T-helper 2 cell treated with Interferon-gamma antibody and Interleukin-4, amounts not matched to agents 5 μg/mL and 100 μg/mL, for 36 hours (primary cell): ENCODE measurements at regions not wholly inside any gene's neighbourhood (a gene's known extent, or its start where the extent isn't known, plus 50 kb on each side); places are given as distances from the start of the nearest gene placed in this dataset.

ENCODE experiments used
- DNase-seq: peaks from one replicate; pipeline ENCODE4 v3.0.0; 2021; ENCODE audit warnings: low spot score
- H3K27ac Mint-ChIP-seq: one replicate; pipeline ENCODE4 v1.8.0; 2021; ENCODE audit warnings: mild to moderate bottlenecking, mixed read lengths
- H3K27me3 Mint-ChIP-seq: one replicate; pipeline ENCODE4 v1.8.0; 2021; ENCODE audit warnings: low read depth, mixed read lengths
- H3K36me3 Mint-ChIP-seq: one replicate; pipeline ENCODE4 v1.8.0; 2021; ENCODE audit warnings: low read depth, mixed read lengths
- H3K4me1 Mint-ChIP-seq: one replicate; pipeline ENCODE4 v1.8.0; 2021; ENCODE audit warnings: low read depth, mixed read lengths
- H3K4me3 Mint-ChIP-seq: one replicate; pipeline ENCODE4 v1.8.0; 2022; ENCODE audit warnings: mild to moderate bottlenecking, moderate library complexity, mixed read lengths
- H3K9me3 Mint-ChIP-seq: one replicate; pipeline ENCODE4 v1.8.0; 2021; ENCODE audit warnings: mixed read lengths

DNA sequence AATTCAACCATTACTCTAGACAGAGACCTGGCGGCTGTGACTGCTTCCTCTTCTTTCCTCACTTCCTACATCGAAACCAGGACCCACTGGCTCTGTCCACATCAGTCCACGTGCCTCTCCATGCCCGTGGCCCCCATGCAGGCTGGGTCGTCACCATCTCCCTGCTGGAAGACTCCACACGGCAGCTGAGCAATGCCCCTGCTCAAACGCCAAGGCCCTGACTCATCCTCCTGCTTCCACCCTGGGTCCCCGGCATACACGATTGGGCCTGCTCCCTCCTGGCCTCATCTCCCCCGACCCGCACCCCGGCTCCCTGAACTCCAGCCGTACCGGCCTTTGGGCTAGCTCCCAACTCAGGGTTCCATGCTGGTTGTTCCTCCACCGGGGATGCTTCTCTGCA, 67.2 kb upstream of the IER5L start:
- Mint-ChIP-seq H3K4me3 (no peak overlapping the region), H3K27me3 (peaks cover 9% of the 10 kb centered on the region), H3K27ac (no peak overlapping the region), H3K36me3 (no peaks in the 10 kb centered on the region), H3K4me1 (peaks cover 4% of the 10 kb centered on the region), H3K9me3 (no peaks in the 10 kb centered on the region)
- DNase-seq: no peak

GRCh38 chr9:129242971-129243561, 65.0 kb upstream of the IER5L start:
- Mint-ChIP-seq H3K36me3 (no peaks in the 10 kb centered on the region), H3K4me1 (peaks cover 11% of the 10 kb centered on the region), H3K27me3 (no peaks in the 10 kb centered on the region), H3K9me3 (no peaks in the 10 kb centered on the region), H3K27ac (no peak overlapping the region), H3K4me3 (no peak overlapping the region)
- DNase-seq: no peak

DNA sequence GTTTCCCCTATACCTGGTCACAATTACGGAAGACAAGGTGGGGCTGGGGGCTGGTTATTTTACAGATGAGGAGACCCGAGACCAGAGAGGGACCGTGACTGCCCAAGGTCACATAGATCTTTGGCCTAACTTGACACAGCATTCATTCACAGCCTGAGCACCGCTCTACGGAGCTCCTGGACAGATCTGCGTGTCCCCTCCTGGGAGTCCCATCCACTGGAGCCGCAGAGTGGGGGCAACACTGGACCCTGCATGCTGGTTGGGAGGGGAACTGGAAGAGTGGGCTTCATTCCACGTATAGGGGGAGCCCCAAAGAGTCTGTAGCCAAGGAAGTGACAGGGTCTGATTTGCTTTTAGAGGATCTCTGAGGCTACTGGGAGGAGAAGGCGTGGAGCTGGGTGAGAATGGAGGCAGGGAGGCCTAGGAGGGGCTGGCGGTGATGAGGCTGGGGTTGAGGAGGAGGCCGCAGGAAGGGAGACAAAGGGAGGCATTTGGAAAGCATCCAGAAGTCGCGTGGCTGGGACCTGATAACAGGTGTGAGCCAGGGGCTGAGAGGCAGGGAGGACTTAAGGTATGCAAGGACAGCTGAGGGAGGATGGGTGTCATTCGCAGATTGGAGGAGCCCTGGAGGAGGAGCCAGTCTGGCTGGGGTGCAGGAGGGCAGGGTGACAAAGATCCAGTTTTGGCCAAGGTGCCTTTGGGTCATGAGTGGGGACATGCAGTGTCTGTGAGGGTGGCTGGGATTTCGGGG, 64.3 kb upstream of the IER5L start:
- no peak overlapping the region for H3K27ac Mint-ChIP-seq
- peaks cover 18% of the 10 kb centered on the region for H3K4me1 Mint-ChIP-seq
- no peaks in the 10 kb centered on the region for H3K9me3 Mint-ChIP-seq
- H3K27me3 Mint-ChIP-seq: no peaks in the 10 kb centered on the region
- no peak overlapping the region for H3K4me3 Mint-ChIP-seq
- DNase-seq: no peak
- H3K36me3 Mint-ChIP-seq: no peaks in the 10 kb centered on the region

GRCh38 chr9:129241725-129242124, 63.7 kb upstream of the IER5L start:
- peaks cover 24% of the 10 kb centered on the region for H3K4me1 Mint-ChIP-seq
- H3K36me3 Mint-ChIP-seq: no peaks in the 10 kb centered on the region
- no peaks in the 10 kb centered on the region for H3K9me3 Mint-ChIP-seq
- no peak for DNase-seq
- H3K27ac Mint-ChIP-seq: no peak overlapping the region
- no peak overlapping the region for H3K4me3 Mint-ChIP-seq
- no peaks in the 10 kb centered on the region for H3K27me3 Mint-ChIP-seq

DNA sequence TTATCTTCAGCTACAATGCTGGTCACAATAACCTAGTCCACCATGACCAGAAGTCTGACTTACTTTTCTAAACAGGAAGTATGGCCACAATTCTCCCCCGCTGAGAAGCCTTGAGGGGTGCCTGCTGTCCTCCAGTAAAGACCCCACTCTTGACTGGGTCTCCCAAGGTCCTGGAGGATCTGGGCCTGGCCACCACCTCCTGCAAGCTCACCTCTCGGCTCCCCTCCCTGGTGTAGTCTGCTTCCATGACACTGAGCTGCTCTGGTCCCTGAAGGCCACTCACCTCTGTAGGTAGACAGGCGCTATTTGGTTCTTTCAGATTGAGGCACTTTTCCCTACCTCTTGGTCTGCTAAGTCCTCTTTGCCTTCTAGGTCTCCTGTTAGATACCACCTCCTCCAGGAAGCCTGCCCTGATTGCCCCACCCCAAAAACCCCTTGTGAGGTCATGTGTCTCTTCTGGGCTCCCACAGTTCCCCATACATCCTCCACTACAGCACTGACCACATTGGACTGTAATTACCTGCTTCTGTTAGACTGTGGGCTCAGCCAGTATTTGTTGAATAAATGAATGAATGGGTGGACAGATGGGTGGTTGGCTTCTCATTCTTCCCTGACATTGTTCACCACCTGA, 62.6 kb upstream of the IER5L start:
- H3K27me3 Mint-ChIP-seq: no peaks in the 10 kb centered on the region
- no peak overlapping the region for H3K27ac Mint-ChIP-seq
- H3K9me3 Mint-ChIP-seq: no peaks in the 10 kb centered on the region
- no peaks in the 10 kb centered on the region for H3K36me3 Mint-ChIP-seq
- DNase-seq: no peak
- H3K4me1 Mint-ChIP-seq: peaks cover 29% of the 10 kb centered on the region
- H3K4me3 Mint-ChIP-seq: no peak overlapping the region

DNA sequence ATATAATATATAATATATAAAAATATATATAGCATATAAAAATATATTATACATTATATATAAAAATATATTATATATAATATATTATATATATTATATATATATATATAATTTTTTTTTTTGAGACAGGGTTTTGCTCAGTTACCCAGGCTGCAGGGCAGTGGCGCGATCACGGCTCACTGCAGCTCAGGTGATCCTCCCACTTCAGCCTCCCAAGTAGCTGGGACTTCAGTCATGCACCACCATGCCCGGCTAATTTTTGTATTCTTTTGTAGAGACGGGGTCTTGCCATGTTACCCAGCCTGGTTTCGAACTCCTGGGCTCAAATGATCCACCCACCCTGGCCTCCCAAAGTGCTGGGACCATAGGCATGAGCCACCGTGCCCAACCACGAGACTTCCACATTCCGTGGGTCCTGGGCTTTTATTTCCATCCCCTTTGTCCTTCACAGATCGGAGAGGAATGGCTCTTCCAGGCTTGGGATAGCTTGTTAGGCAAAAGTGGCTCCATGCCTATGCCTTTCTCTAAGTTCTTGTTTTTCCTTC, 62.0 kb upstream of the IER5L start:
- Mint-ChIP-seq H3K36me3 (no peaks in the 10 kb centered on the region), H3K4me1 (peaks cover 36% of the 10 kb centered on the region), H3K27ac (no peak overlapping the region), H3K9me3 (no peaks in the 10 kb centered on the region), H3K4me3 (no peak overlapping the region), H3K27me3 (no peaks in the 10 kb centered on the region)
- no peak for DNase-seq

GRCh38 chr9:129237803-129238202, 59.7 kb upstream of the IER5L start:
- Mint-ChIP-seq H3K27me3 (no peaks in the 10 kb centered on the region), H3K27ac (peak overlapping the region; percentile 89), H3K4me3 (peak overlapping the region; percentile 86), H3K9me3 (peaks cover 13% of the 10 kb centered on the region), H3K36me3 (no peaks in the 10 kb centered on the region), H3K4me1 (peaks cover 49% of the 10 kb centered on the region)
- no peak for DNase-seq

- peaks cover 49% of the 10 kb centered on the region for H3K4me1 Mint-ChIP-seq
Observed at GRCh38 chr9:129237164-129237611, 59.1 kb upstream of the IER5L start.

GRCh38 chr9:129236441-129237145, 58.5 kb upstream of the IER5L start:
- H3K9me3 Mint-ChIP-seq: peaks cover 16% of the 10 kb centered on the region
- peaks cover 49% of the 10 kb centered on the region for H3K4me1 Mint-ChIP-seq
- H3K27me3 Mint-ChIP-seq: no peaks in the 10 kb centered on the region
- H3K36me3 Mint-ChIP-seq: no peaks in the 10 kb centered on the region
- H3K27ac Mint-ChIP-seq: peak overlapping the region; percentile 89
- no peak for DNase-seq
- H3K4me3 Mint-ChIP-seq: peak overlapping the region; percentile 86

More at GRCh38 chr9:129237164-129237611, 59.1 kb upstream of the IER5L start:
- peak overlapping the region; percentile 86 for H3K4me3 Mint-ChIP-seq
- DNase-seq: peak; percentile 71
- no peaks in the 10 kb centered on the region for H3K27me3 Mint-ChIP-seq
- H3K27ac Mint-ChIP-seq: peak overlapping the region; percentile 89
- no peaks in the 10 kb centered on the region for H3K36me3 Mint-ChIP-seq
- peaks cover 16% of the 10 kb centered on the region for H3K9me3 Mint-ChIP-seq

DNA sequence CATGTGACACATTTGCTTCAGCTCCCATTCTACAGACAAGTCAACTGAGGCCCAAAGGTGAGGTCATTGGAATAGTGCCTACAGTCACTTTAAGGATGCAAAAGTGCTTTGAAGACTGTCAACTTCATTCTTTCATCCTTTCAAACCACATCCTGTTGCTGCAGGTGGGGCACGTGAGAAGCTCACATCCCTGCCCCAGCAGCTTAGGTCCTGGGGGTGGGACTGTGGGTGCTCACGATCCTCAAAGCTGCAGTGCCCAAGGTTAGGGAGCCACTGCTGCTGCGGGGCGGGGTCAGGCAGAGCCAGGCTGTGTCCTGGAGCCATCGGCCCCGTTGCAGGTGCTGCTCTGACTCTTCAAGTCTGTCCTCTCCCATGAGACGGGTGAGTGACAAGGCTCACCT, 57.9 kb upstream of the IER5L start:
- DNase-seq: peak; percentile 59
- Mint-ChIP-seq H3K9me3 (peaks cover 16% of the 10 kb centered on the region), H3K27me3 (no peaks in the 10 kb centered on the region), H3K4me3 (peak overlapping the region; percentile 86), H3K36me3 (no peaks in the 10 kb centered on the region), H3K4me1 (peaks cover 49% of the 10 kb centered on the region), H3K27ac (peak overlapping the region; percentile 89)

- peaks cover 45% of the 10 kb centered on the region for H3K4me1 Mint-ChIP-seq
- H3K27me3 Mint-ChIP-seq: no peaks in the 10 kb centered on the region
- peaks cover 16% of the 10 kb centered on the region for H3K9me3 Mint-ChIP-seq
- H3K27ac Mint-ChIP-seq: peak overlapping the region; percentile 89
- H3K4me3 Mint-ChIP-seq: peak overlapping the region; percentile 86
- no peak for DNase-seq
- H3K36me3 Mint-ChIP-seq: no peaks in the 10 kb centered on the region
Observed at GRCh38 chr9:129235041-129235930, 57.2 kb upstream of the IER5L start.

DNA sequence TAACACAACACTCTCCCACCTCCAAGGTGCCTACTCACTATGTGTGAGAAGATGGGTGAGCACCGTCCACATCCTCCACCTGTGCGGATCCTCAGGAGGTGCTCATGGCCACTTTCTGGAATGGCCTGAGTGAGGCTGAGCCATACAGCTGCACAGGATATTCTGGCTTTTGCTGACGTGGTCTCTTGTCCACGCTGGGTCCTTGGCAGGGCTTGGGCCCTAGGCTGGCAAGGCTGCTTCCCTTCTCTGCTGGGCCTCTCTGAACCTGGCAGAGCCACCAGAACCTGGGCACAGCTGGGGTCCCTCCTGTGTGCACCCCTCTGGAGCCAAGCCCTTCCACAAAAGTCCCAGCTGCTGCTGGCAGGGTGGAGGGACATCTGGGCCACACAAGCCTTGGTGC, 56.4 kb upstream of the IER5L start:
- Mint-ChIP-seq H3K27me3 (no peaks in the 10 kb centered on the region), H3K4me1 (peaks cover 47% of the 10 kb centered on the region), H3K27ac (no peak overlapping the region), H3K36me3 (no peaks in the 10 kb centered on the region), H3K4me3 (no peak overlapping the region), H3K9me3 (peaks cover 16% of the 10 kb centered on the region)
- no peak for DNase-seq
